ENCODE measurements at regions not wholly inside any gene's neighbourhood (a gene's known extent, or its start where the extent isn't known, plus 50 kb on each side); places are given as distances from the start of the nearest gene placed in this dataset.
A peak's percentile ranks its signal among the peaks of the same experiment; 100 is the strongest.

GRCh38 chr17:63078707-63079106, 112.7 kb downstream of the TANC2 start:
- H3K36me3 Mint-ChIP-seq (ENCODE audit: low read depth): no peaks in the 10 kb centered on the region
- no peaks in the 10 kb centered on the region for H3K9me3 Mint-ChIP-seq
- Histone ChIP-seq H3K4me1 (ENCODE audit: insufficient read depth) (no peaks in the 10 kb centered on the region), H2AFZ (no peak overlapping the region), H4K20me1 (replicated peaks; ENCODE audit: insufficient read depth) (no peaks in the 10 kb centered on the region), H3K9me2 (ENCODE audit: insufficient read depth) (no peaks in the 10 kb centered on the region), H3K79me2 (replicated peaks; ENCODE audit: insufficient read depth) (no peaks in the 10 kb centered on the region), H3K27ac (ENCODE audit: low read depth) (no peak overlapping the region), H3K36me3 (ENCODE audit: insufficient read depth) (no peaks in the 10 kb centered on the region), H3K27me3 (ENCODE audit: insufficient read depth) (no peaks in the 10 kb centered on the region), H3K4me2 (no peak overlapping the region), H3K4me3 (no peak overlapping the region), H3F3A (replicated peaks; ENCODE audit: low read depth) (no peaks in the 10 kb centered on the region)
- peaks cover 4% of the 10 kb centered on the region; the same call in 2 of the 3 replicates for H3K4me1 Mint-ChIP-seq
- H3K4me3 Mint-ChIP-seq: no peak overlapping the region
- H3K27me3 Mint-ChIP-seq (ENCODE audit: insufficient read depth, low read depth, poor library complexity): no peaks in the 10 kb centered on the region
- H3K27ac Mint-ChIP-seq: no peak overlapping the region
- ATAC-seq (no peak), DNase-seq (ENCODE audit: low spot score) (no peak)
- TF ChIP-seq CTCF (conservative IDR thresholded peaks at IDR 0.05; ENCODE audit: low read depth in 2 of 2): no peak
- TF ChIP-seq NANOG (IDR thresholded peaks at IDR 0.05; ENCODE audit: borderline replicate concordance): no peak

GRCh38 chr17:63082273-63082861, 116.3 kb downstream of the TANC2 start:
- H2AFZ ChIP-seq: no peak overlapping the region
- no peaks in the 10 kb centered on the region for H3K79me2 ChIP-seq (replicated peaks; ENCODE audit: insufficient read depth)
- no peaks in the 10 kb centered on the region for H3K4me1 ChIP-seq (ENCODE audit: insufficient read depth)
- H3K27ac ChIP-seq (ENCODE audit: low read depth): no peak overlapping the region
- Mint-ChIP-seq H3K27ac (no peak overlapping the region), H3K4me1 (peaks cover 1% of the 10 kb centered on the region; the same call in 2 of the 3 replicates), H3K4me3 (no peak overlapping the region), H3K27me3 (ENCODE audit: insufficient read depth, low read depth, poor library complexity) (no peaks in the 10 kb centered on the region), H3K36me3 (ENCODE audit: low read depth) (no peaks in the 10 kb centered on the region), H3K9me3 (no peaks in the 10 kb centered on the region)
- DNase-seq (ENCODE audit: low spot score) (peak; percentile 44), ATAC-seq (no peak)
- no peaks in the 10 kb centered on the region for H4K20me1 ChIP-seq (replicated peaks; ENCODE audit: insufficient read depth)
- H3F3A ChIP-seq (replicated peaks; ENCODE audit: low read depth): no peaks in the 10 kb centered on the region
- H3K9me2 ChIP-seq (ENCODE audit: insufficient read depth): no peaks in the 10 kb centered on the region
- TF ChIP-seq CTCF (conservative IDR thresholded peaks at IDR 0.05; ENCODE audit: low read depth in 2 of 2): peak in 1 of 2 experiments; percentile 60; a peak in 3 of 4 replicates
- TF ChIP-seq ZNF331 (CRISPR knock-in tag; IDR thresholded peaks at IDR 0.05; ENCODE audit: low read depth): no peak
- H3K27me3 ChIP-seq (ENCODE audit: insufficient read depth): no peaks in the 10 kb centered on the region
- no peaks in the 10 kb centered on the region for H3K36me3 ChIP-seq (ENCODE audit: insufficient read depth)
- no peak overlapping the region for H3K4me3 ChIP-seq
- no peak overlapping the region for H3K4me2 ChIP-seq

- Mint-ChIP-seq H3K27me3 (ENCODE audit: insufficient read depth, low read depth, poor library complexity) (no peaks in the 10 kb centered on the region), H3K27ac (no peak overlapping the region; the same call in 1 of the 2 replicates), H3K4me1 (no peaks in the 10 kb centered on the region), H3K9me3 (no peaks in the 10 kb centered on the region), H3K36me3 (ENCODE audit: low read depth) (no peaks in the 10 kb centered on the region), H3K4me3 (no peak overlapping the region)
- no peak for ATAC-seq
- no peaks in the 10 kb centered on the region for H3K79me2 ChIP-seq (replicated peaks; ENCODE audit: insufficient read depth)
- H3K4me3 ChIP-seq: no peak overlapping the region
- no peak overlapping the region for H3K4me2 ChIP-seq
- H3K36me3 ChIP-seq (ENCODE audit: insufficient read depth): no peaks in the 10 kb centered on the region
- H3K9me2 ChIP-seq (ENCODE audit: insufficient read depth): no peaks in the 10 kb centered on the region
- no peaks in the 10 kb centered on the region for H3F3A ChIP-seq (replicated peaks; ENCODE audit: low read depth)
- no peaks in the 10 kb centered on the region for H3K4me1 ChIP-seq (ENCODE audit: insufficient read depth)
- H3K27me3 ChIP-seq (ENCODE audit: insufficient read depth): no peaks in the 10 kb centered on the region
- no peak for DNase-seq (ENCODE audit: low spot score)
- no peak overlapping the region for H2AFZ ChIP-seq
- no peak overlapping the region for H3K27ac ChIP-seq (ENCODE audit: low read depth)
- H4K20me1 ChIP-seq (replicated peaks; ENCODE audit: insufficient read depth): no peaks in the 10 kb centered on the region
- TF ChIP-seq ETS1 (IDR thresholded peaks at IDR 0.05) (no peak), ZNF331 (CRISPR knock-in tag; IDR thresholded peaks at IDR 0.05; ENCODE audit: low read depth) (no peak), CTCF (conservative IDR thresholded peaks at IDR 0.05; ENCODE audit: low read depth in 2 of 2) (no peak)
Measured at GRCh38 chr17:63082952-63083351, 116.9 kb downstream of the TANC2 start.
